HuH-7 (cell line): ENCODE measurements at regions not wholly inside any gene's neighbourhood (a gene's known extent, or its start where the extent isn't known, plus 50 kb on each side); places are given as distances from the start of the nearest gene placed in this dataset.

ENCODE experiments used
- DNase-seq: peaks from one replicate; pipeline ENCODE4 v3.0.0; 2011; ENCODE audit warnings: low spot score

- no peak for DNase-seq
Measured at GRCh38 chr10:61089251-61089650, 145.3 kb upstream of the RHOBTB1 start.

GRCh38 chr10:61084493-61084892 is 140.5 kb upstream of the RHOBTB1 start:
- DNase-seq = no peak

- DNase-seq = no peak
Measured at GRCh38 chr10:61081301-61081700, 137.3 kb upstream of the RHOBTB1 start.

- DNase-seq = no peak
Measured at GRCh38 chr10:61078542-61079275, 134.7 kb upstream of the RHOBTB1 start.

GRCh38 chr10:61076572-61077114 is 132.7 kb upstream of the RHOBTB1 start:
- DNase-seq = no peak

GRCh38 chr10:61073391-61073790 is 129.4 kb upstream of the RHOBTB1 start:
- DNase-seq = no peak

GRCh38 chr10:61071580-61071979 is 127.6 kb upstream of the RHOBTB1 start:
- no peak for DNase-seq

GRCh38 chr10:61068471-61068870 is 124.5 kb upstream of the RHOBTB1 start:
- no peak for DNase-seq

GRCh38 chr10:61067671-61068336 is 123.8 kb upstream of the RHOBTB1 start:
- DNase-seq = no peak

GRCh38 chr10:61066661-61067344 is 122.8 kb upstream of the RHOBTB1 start:
- DNase-seq = no peak

GRCh38 chr10:61065051-61065450 is 121.1 kb upstream of the RHOBTB1 start:
- no peak for DNase-seq

GRCh38 chr10:61064356-61064755 is 120.4 kb upstream of the RHOBTB1 start:
- DNase-seq = no peak

- no peak for DNase-seq
Measured at GRCh38 chr10:61063901-61064300, 119.9 kb upstream of the RHOBTB1 start.

- DNase-seq = no peak
Measured at GRCh38 chr10:61063034-61063433, 119.0 kb upstream of the RHOBTB1 start.

GRCh38 chr10:61061923-61062504 is 118.0 kb upstream of the RHOBTB1 start:
- DNase-seq = no peak

GRCh38 chr10:61059636-61060035 is 115.7 kb upstream of the RHOBTB1 start:
- DNase-seq = no peak

GRCh38 chr10:61052469-61053205 is 108.7 kb upstream of the RHOBTB1 start:
- no peak for DNase-seq

- no peak for DNase-seq
Measured at GRCh38 chr10:61051344-61051743, 107.4 kb upstream of the RHOBTB1 start.

GRCh38 chr10:61050120-61050745 is 106.2 kb upstream of the RHOBTB1 start:
- no peak for DNase-seq

- DNase-seq = no peak
Measured at GRCh38 chr10:61049386-61049785, 105.4 kb upstream of the RHOBTB1 start.
